Inflammatory macrophage (primary cell): ENCODE measurements at regions not wholly inside any gene's neighbourhood (a gene's known extent, or its start where the extent isn't known, plus 50 kb on each side); places are given as distances from the start of the nearest gene placed in this dataset.

Source experiments
- DNase-seq, 2 donors: peaks; one replicate each; pipeline ENCODE4 v3.0.0-alpha.2; 2020 to 2022

DNA sequence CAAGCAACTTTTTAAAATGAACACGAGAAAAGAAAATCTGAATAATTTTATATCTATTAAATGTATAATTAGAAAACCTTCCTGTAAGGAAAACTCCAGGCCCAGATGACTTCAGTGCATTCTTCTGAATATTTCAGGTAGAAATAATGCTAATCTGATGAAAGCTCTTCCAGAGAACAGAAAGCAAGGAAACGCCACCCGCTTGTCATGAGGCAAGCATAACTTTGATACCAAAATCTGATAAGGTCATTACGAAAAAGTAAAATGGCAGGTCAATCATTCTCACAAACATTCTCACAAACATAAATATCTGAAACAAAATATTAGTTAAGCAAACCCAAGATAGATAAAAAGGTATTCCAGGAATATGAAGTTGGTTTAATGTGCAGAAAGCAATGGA lies 60.6 kb upstream of the PCSK6 start:
- DNase-seq, result no peak

DNA sequence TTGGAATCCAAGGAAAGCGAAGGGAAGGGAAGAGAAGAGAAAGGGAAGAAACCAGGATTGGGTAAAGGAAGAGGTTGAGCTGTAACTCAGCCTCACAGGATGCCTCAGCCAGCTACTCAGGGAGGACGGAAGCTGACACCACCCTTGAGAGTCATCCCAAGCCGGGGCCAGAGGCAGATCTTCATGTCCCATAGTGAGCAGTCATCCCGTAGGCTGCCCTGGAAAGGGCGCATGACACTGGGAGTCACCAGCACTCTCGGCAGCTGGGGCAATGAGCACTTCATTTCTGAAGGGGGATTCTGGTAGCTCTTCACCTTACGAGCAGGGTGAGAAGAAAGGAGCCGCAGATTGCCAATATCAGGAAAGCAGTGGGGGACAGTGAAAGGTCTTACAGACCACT lies 60.1 kb upstream of the PCSK6 start:
- no peak for DNase-seq

GRCh38 chr15:101547737-101548136 lies 58.2 kb upstream of the PCSK6 start:
- no peak for DNase-seq

- no peak for DNase-seq
Measured at GRCh38 chr15:101545548-101546505, 56.3 kb upstream of the PCSK6 start.

GRCh38 chr15:101544613-101544945 lies 55.1 kb upstream of the PCSK6 start:
- no peak for DNase-seq

DNA sequence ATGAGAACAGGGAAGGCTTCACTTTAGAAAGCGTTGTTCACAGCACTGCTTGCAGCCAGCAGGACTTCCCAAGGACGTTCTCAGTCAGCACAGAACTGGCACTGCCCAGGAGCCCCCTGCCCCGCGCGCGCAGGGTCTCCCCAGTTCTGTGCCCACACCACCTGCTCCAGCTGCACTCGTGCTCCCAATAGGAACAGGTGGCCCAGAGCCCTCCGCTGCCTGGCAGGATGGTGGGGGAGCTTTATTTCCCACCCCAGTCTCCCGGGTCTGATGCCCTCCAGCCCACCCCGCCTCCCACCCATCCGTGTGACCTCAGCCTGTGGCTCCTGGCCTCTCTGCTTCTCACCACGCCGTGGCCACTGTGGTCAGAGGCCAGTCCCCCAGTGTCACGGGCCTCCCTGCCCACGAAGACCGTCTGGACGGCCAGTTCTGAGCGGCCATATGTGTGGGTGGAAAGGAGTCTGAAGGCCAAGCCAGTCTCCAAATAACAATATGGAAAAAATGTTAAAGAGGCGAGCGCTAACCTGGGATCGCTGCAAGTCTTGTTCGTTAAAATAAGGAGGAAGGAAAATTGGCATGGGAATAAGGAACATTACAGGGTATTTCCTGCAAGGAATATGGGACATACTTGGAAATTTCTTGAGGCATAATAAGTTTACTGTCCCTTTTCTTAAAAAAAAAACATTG lies 54.6 kb upstream of the PCSK6 start:
- peak in 1 of 2 donors; percentile 16 for DNase-seq

DNA sequence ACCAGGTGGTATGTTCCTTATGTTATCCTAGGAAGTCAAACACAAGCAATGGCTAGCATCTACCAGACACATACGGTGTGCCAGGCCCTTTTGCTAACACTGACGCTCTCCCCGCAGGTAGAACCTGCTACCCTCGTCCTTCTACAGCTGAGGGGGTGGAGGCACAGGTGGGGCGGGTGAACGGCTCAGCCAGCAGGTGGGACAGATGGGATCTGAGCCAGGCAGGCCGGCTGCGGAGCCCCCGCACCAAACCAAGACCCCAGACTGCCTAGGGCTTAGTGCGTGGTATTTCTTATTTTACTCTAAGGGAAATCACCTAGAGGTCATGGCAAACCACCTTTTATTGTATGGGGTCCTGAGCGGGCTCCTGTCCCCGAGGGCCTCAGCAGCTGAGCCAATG lies 53.9 kb upstream of the PCSK6 start:
- DNase-seq, result no peak

DNA sequence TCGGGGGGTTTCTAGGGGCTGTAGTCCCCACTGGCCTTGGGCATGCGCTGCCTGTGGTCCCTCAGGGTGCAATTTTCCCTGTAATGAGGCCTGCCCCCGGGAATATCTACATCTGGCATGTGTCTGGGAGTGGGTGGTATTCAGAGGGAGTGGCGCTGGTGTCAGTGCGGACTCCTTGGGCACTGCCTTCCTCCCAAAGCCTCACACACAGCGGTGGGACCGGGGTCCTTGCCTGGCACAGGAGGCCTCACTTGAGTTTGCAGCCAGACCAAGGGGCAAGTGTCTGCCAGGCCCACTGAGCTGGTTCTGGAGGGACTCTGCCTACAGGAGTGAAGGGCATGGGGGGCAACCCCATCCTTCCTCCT lies 53.5 kb upstream of the PCSK6 start:
- DNase-seq, result no peak

- DNase-seq, result no peak
Measured at GRCh38 chr15:101542306-101543025, 53.0 kb upstream of the PCSK6 start.

DNA sequence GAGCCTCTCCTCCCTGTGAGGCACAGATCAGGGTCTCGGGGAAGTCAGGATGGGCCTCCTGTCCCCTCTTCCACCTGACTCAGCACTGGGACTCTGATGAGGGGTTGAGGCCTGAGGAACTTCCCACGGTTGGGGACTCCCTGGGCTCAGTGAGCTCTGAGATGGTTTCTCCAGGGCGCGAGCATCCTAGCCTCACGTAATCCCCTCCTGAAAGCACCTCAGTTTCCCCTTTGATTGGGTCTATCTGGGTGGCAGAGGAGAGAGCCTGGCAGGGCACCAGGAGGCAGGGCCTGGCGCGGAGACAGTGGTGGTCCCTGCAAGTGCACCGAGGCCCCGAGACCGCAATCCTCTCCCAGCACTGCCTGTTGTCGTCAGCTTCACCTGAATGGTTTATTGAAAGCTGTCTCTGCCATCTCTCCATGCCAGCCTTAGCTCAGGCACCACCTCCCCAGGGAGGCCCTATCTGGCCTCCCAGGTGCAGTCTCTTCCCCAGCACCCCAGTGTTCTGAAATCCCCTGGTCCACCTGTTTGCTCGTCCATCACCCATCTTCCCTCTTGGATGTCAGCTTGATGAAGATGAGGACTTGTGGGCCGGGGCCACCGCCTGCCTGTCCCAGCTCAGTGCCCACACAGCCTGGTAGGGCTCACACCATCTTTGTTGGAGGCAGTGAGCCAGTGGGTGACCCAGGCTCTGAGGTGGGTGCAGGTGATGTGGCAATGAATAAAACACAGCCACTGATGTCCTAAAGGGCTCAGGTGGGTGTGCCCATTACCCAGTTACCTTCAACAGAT lies 52.2 kb upstream of the PCSK6 start:
- no peak for DNase-seq

GRCh38 chr15:101540480-101541239 lies 51.2 kb upstream of the PCSK6 start:
- DNase-seq, result peak; percentile 10 to 30

DNA sequence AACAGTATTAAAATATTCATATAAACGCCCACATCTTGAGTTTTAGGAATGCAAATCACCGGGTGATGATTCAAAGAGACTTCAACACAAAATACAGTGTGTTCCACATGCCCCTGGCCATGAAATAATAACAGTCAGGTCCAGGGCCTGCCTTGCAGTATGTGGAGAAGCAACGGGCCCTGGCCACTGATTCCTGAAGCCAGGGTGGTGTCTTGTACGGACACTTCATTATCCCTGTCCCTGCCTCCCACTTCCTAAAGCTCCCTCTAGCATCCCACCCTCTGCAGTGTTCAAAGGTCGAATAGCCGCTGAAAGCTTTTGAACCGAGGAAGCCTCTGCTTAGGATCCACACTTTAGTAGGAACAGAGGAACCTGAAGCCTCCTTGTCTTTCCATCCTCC lies 50.4 kb upstream of the PCSK6 start:
- no peak for DNase-seq

GRCh38 chr15:101539492-101539891 lies 50.0 kb upstream of the PCSK6 start:
- no peak for DNase-seq
